ENCODE measurements at regions not wholly inside any gene's neighbourhood (a gene's known extent, or its start where the extent isn't known, plus 50 kb on each side); places are given as distances from the start of the nearest gene placed in this dataset.

DNA sequence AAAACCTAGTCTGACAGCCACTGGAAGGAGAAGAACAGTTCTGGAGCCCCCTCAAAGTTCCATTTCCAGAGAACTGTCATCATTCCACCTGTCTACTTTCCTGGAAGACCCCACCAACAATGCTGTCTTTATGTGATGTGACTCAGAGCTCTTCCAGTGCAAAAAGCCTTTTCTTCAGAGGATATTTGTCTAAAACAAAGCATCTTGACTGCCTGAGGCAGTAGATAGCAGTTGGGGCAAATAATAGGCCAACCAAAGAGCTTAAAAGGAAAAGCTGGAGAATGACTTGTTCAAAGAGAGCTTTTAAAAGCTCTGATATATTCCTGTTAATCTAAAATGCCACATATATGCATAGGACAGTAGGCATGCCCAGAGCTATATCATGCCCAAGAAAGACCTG, 62.6 kb downstream of the MIS18A start:
- DNase-seq: no peak

DNA sequence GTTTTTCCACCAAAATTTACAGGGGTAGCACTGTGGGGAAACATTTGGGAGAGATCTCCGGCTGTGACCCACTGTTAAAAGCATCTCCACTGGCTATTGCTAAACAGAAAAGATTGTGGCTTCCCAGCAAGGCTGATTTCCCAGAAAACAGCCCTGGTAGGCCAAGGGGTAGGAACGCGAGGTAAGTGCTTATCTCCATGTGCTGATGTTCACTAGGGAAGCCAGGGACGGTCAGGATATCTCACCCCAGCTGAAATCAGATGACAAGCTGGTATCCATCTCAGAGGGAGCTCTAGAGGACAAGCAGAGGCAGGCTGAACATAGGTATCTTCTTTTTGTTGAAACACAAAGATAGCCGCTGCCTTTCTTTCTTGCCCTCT, 63.6 kb downstream of the MIS18A start:
- DNase-seq: no peak

DNA sequence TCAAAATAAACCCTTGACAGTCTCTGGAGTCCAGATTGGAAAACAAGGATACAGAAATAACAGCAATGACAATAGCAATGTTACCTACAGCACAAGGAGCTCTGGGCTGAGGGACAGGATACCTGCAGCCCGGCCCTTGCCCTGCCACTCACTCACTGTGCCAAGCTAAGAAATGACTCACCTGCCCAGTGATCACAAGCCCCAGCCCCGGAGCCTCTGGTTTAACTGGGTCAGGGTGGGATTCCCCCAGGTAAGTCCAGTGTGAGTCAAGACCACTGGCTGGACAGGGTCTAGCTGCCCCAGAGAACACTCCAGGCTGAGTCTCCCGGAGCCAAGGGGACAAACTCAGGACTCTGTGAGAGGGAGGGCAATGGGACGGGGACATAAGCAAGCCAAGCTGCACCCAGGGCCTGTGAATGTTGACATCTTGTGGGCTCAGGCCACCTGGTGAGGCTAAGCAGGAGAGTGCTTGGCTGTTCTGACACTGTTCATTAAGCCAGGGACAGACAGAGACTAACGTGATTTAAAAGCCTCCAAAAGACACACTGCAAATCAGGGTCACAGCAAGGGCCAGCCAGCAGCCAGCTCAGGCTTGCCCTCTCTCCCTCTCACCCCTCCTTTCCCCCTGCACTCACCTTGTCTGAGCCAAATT, 64.1 kb downstream of the MIS18A start:
- DNase-seq: no peak

DNA sequence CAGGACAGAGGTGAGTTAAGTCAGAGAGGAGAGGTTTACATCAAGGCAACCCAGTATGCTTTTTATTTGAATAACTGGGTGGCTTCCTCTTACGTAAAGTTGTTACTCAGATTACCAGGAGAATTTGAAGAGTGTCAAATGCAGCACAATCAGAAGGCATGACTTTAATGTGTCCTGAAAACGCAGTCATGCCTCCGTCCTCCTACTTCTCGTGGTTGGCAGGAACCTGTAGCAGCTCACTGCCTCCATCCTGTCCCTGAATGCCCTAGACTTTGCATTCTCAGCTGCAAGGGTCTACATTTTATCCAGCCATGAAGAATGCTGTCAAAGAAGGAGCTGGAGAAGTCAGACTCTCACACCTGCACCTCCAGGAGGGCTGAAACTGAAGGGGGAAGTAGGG, 66.7 kb downstream of the MIS18A start:
- DNase-seq: no peak

DNA sequence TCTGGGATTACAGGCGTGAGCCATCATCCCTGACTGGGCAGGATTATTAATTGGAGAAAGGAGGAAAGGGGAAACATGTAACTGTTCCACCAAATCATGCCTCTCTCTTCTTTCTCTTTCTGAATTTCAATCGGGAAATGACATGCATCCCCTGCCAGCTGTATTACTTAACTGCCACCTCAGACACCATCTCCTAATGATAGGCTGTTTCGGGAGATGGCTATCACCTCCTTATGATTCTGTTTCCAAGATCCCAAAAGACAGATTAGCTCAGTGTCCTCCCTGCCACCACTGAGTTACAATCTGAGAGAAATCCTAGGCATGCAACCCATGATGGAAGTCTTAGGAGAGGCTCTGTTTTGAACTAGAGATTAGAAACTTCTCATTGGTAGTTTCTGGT, 67.5 kb downstream of the MIS18A start:
- no peak for DNase-seq

DNA sequence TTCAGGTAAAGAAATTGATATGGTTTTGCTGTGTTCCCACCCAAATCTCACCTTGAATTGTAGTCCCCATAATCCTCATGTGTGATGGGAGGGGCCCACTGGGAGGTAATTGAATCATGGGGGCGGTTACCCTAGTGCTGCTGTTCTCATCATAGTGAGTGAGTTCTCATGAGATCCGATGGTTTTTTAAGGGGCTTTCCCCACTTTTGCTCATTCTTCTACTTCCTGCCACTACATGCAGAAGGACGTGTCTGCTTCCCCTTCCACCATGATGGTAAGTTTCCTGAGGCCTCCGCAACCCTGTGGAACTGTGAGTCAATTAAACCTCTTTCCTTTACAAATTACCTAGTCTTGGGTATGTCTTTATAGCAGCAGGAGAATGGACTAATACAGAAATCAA, 69.3 kb downstream of the MIS18A start:
- no peak for DNase-seq

DNA sequence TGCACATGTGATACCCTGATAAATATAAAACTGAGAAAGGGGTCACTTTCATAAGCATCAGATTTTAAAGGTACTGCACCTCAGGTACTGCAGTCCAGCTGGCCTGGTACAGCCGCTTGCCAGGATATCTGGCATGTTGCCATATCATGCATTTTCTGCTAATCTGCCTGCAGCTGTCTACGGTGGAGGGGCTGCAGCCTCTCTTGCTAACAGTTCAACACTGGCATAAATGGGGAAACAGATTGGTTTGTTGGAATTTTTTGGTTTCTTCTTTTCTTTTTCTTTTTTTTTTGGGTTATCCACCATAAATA, 71.5 kb downstream of the MIS18A start:
- no peak for DNase-seq

DNA sequence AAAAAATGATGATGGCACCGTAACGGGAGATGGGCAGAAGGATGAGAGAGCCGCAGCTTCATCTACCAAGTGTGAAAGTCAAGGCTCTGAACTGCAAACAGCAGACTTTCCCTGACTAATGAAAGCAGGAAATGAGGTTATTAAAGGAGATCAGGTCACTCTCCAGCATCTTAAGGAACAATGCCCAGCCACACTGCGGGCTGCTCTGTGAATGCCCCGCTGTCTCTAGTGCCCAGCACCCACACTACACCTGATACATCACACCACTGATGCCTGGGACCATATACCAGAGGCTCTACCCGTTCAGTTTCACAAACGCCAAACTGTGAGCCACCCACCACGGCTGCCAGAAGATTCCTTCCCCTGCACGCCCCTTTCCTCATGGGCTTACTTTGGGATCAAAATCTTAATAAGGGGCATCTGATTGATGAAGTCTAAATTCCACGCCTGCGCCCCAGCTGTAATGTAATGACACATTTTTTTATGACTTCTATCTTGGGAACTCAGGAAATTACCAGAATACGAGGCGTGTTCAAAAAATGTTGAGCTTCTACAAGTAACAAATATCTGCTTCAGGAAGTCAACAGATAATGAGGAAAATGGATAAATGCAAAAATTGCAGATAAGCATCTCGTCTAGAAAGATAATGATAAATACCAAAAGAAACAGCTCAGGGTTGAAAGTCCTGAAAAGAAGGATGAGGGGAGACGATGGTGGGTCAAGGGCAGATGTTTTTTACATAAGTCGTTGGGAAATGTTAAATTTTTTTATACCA, 72.0 kb downstream of the MIS18A start:
- DNase-seq: no peak

DNA sequence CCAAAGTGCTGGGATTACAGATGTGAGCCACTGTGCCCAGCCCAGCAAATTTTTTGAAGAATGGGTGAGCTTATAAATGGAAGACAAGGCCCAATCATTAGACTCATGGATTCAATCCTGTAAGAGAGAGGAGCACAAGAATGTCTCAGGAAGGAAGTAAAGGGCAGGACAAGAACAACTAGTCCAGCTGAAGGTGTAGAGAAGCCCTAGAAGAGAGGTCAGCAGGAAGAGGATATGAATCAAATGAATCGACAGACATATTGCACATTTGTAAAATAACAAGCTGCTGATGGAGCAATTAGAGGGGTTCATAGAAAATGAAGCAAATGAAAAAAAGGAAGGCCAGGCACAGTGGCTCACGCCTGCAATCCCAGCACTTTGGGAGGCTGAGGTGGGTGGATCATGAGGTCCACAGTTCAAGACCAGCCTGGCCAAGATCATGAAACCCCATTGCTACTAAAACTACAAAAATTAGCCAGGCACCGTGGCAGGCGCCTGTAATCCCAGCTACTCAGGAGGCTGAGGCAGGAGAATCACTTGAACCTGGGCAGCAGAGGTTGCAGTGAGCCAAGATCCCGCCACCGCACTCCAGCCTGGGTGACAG, 74.9 kb downstream of the MIS18A start:
- DNase-seq: no peak

DNA sequence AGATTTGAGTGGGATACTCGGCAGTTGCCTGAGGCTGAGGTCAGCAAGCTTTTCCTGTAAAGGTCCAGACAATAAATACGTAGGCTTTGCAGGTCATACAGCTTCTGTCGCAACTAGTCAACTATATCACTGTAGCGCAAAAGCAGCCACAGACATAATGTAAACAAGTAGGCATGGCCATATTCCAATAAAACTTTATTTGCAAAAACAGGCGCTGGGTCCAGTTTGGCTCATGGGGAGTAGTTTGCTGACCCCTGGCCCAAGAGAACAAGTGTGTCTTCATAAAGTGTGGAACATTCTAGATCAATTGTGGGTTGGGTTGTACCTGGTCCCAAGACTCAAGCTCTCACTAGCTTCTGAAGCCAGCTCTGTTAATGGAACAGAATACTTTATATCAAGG, 78.8 kb downstream of the MIS18A start:
- no peak for DNase-seq

DNA sequence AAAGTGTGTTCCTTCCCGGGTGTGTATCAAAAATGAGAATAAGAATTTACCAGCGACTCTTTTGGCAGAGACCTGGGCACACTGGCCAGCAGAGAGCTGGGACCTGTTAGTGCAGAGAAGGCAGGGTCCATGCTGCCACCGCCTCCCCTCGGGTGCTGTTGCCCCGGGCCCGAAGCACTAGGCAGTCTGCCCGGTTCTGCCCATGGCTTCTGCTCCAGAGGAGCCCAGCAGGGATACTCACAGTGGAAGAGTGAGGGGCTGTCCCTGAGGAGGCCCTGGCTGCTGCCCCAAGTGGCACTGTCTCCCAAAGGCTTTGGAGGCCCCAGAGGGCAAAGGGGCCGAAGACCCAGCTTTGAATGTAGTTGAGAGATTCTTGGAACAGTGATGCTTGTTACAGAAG, 80.5 kb downstream of the MIS18A start:
- no peak for DNase-seq

DNA sequence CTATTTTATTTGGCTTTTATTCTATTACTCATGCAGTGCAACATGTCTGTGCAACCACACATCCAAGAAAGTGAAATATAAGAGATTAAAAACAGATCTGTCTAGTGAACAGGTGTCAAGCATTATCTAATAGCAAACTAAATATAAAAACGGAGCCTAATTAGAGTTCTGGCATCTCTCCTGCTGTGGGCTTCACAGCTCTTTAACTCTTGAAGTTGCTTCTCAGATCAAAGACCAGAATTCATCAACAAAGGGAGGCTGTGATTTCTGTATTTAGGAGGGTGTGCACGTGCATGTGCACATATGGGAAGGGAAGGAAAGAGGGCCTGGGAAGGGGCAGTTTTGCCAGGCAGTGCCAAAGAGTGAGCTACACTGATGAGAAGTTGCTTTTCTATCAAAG, 81.0 kb downstream of the MIS18A start:
- DNase-seq: no peak

DNA sequence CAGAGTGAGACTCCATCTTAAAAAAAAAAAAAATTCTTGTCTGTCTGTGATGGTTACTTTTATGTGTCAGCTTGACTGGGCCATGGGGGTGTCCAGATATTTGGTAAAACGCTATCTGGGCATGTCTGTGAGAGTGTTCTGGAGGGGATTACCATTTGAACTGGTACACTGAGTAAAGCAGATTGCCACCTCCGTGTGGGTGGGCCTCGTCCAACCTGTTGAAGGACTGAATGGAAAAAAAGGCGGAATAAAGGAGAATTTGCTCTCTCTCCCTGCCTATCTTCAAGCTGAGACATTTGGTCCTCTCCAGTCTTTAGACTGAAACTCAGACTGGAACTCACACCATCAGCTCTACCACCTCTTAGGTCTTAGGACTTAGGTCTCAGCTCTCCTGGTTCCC, 82.8 kb downstream of the MIS18A start:
- no peak for DNase-seq

DNA sequence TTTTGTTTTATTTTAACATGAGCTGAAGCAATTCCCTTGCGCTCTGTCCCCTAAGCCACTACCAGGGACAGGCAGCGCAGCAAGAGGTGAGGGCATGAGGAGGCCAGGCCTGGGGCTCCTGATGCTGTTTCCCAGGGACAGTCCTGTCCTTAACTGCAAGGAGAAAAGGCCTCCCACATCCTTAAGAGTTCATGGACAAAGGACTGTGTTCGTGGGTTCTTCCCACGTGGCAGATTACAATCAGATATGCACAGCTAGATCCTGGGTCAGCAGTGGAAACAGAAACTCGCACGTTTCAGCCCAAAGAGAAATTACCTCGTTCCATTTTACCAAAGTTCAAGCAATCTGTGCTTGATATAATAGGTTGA, 85.8 kb downstream of the MIS18A start:
- DNase-seq: no peak

DNA sequence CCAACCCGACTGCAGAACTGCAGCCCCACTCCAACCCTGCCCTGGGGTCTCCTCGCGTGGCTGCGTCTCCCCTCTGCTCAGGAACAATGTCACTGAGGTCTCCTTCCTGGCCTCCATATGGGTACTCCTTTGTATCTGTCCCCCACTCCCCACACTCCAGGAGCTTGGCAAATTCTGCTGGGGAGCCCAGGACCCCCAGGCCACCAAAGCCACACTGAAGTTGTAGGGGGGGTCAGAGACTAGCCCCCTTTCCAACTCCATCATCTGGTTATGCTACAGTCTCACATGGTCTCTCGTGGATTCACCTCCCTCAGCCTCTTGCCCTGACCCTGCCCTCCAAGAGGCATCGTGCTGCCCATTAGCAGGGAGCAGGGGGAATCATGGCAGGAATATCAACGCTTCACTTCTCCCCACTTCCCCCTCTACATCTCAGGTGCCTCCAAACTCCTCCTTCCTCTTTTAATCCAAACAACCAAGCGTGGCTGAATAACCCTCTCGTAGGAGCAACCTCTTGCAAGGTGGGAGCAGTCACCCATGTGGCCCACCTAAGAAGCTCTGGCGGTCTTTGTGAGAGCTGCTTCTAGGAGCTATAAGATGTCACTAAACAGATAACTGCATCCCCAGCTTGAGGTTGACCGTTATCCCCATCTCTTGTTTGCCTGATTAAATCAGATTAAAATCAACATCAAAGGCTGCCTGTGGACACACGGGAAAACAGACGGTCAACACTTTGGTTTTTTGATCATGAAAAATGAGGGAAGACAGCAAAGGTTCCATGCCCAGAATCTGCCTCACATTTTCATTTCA, 86.4 kb downstream of the MIS18A start:
- DNase-seq: no peak

DNA sequence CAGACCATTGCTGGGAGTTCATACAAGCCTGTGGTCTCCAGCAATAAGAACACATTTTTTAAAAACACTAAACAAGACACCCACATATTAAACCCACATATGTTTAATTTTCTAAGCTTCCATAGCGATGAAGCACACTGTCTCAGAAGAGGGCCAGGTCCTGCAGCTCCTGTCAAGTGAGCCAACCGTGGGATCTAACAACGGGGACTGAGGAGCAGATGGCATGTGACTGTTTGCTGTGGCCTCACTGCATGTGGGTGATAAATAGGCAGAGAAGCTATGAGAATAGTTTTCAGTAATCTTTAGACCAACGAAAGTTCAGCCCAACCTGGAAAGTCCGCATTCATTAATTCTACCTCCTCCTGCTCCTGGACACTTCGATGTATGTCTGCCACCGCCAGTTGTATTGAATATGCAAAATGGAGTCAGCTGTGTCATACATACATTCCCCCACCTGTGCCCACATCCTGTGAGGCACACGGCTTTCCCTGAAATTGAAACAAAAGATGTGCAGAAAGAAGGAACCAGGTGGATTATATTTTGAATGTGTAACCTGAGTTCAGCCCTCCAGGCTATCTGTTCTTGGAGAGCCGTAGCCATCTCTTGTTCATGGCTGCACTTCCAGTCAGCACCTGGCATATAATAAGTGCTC, 88.2 kb downstream of the MIS18A start:
- DNase-seq: no peak

DNA sequence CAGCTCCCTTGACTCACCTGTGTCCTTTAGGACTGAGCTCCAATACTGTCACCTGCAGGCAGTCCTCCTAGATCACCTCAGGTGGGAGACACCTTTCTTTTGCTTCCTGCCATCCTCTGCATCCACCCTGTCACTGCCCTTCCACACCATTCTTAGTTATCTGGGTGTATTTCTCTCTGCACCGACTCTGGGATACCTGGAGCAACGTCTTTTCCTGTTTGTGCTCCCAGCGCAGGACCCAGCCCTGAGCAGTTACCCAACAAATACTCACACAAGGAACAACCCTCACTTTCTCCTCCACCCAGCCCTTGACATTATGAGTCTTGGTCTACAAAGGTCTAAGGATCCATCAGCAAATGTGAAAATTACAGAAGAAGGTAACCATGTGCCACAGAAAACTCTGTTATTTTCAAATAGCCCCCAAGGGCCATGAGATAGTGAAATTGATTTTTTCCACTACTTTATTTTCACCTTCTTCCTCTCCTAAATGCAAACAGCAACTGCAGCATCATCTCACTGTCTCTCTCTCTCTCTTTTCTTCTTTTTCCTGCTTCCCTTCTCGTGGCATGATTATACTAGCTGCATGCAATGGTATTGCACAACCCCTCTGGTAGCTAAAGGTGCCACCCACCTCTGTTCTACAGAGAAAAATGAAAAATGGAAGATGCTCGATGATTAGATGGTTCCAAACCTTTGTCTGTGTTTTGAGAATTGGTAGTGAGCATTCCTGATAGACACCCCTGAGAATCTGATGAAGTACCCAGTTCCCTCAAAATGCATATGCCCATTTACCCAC, 89.0 kb downstream of the MIS18A start:
- DNase-seq: no peak

DNA sequence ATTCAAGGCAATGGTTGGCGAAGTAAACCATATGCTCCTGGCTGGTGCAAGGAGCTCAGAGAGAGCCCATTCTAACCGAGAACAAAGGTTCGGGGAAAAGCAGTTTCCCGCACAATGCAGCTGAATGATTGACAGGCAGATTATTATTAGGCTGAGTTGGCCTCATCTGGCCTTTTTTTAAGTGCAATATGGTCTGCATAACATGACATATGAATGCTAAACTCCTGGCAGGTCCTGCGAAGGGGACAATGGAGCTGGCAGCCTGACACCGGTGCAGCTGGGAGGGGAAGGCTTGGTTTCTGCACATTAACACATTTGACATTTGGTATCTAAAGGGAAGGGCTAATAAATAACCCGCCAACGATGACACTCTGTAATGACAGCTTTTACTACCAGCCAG, 92.0 kb downstream of the MIS18A start:
- no peak for DNase-seq

DNA sequence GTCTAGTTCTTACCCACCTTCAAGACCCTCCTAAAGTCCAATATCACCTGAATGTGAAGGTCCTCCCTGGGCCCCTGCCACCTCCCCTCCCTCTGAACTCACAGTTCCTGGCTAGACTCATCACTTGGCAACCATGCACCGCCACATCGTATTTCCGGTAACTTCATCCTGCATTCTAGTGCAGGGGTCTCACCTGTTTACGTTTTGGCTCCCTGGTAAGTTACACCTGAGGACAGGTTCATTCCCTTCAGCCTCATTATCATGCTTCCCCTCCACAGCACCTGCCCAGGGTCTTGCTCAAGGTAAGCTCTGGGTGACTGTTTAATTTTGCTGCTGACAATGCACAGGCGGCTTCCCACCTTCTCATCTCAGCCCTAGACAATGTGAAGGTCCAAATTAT, 93.1 kb downstream of the MIS18A start:
- DNase-seq: no peak

DNA sequence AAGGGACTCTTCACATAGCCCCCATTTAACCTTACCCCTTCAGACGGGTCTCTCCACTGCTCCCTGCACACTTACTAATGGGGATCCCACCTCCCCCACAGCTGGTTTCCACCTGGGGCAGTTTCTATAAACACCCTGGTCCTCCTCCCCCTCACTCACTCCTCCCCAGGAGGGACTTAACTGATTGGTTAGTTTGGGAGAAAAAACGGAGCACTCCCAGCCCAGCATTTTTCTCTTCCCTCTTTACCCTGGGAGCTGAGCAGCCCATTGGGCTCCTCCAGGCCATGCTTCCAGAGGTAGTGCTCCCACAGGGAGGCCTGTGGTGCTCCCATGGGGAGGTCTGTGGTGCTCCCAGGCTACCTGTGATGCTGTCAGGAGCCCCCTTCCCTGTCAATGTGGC, 93.7 kb downstream of the MIS18A start:
- no peak for DNase-seq

DNA sequence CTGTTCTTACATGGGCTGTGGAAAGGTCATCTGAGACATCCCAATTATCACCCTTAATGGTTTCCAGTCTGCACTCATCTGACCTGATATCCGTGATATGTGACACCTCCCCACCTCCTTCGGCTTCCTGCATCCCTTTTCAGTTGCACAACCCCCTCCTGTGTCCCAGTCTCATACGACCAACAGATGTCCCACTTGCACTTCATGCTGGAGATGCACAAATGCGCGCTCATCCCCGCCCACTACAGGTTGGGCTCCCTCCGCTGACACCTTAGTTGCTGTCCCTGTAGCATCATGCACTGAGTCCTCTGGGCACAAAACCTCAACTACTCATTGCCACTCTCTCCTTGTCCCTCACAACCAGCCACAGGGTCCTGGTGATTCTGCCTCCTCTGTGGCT, 94.4 kb downstream of the MIS18A start:
- peak; percentile 26 for DNase-seq

DNA sequence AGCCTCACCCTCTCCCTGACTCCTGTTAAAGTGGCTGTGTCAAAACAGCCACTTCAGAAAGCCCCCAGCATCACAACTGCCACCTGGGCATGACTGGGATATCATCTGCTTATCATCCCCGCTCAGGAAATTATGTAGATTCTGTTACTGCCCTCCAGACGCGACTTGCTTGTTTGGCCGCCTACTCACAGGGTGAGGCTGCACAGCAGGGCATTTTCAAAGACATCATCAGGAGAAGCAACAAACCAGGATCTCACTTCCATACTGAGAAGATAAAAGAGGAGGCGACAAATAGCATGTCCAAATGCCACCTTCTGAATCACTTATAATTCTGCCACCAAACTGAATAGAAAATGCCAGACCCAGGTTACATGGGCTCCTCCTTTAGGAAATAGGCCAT, 94.8 kb downstream of the MIS18A start:
- no peak for DNase-seq

DNA sequence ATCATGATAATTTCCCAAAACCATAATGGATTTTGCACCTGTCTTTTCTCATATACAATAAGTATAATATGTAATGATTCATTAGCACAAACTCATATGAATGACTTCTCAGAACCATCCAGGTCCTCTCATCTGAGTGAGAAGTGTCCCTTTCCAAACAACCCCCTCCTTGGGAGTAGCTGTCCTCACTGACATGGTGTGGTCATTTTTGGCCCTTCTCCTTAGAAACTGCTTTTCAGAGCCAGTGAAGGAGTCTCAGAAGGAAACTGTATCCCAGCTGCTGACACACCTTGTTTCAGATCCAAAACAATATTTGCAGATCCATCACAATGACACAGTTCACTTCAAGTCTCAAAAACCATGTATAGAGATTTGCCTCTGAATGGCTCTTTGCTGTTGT, 95.5 kb downstream of the MIS18A start:
- DNase-seq: no peak
